Activated T-cell treated with anti-CD3 and anti-CD28 coated beads, Interleukin-2, amount 50 U/mL, for 24 hours (primary cell): ENCODE measurements at regions not wholly inside any gene's neighbourhood (a gene's known extent, or its start where the extent isn't known, plus 50 kb on each side); places are given as distances from the start of the nearest gene placed in this dataset.

Source experiments
- DNase-seq: peaks from one replicate; pipeline ENCODE4 v3.0.0-alpha.2; 2020
- H3K27ac Mint-ChIP-seq: 2 replicates; pipeline ENCODE4 v1.8.0; 2020; ENCODE audit warnings: mild to moderate bottlenecking, mixed read lengths
- H3K27me3 Mint-ChIP-seq: 2 replicates; pipeline ENCODE4 v1.8.0; 2020; ENCODE audit warnings: mixed read lengths
- H3K36me3 Mint-ChIP-seq: 2 replicates; pipeline ENCODE4 v1.8.0; 2020; ENCODE audit warnings: low read depth, mixed read lengths
- H3K4me1 Mint-ChIP-seq: 2 replicates; pipeline ENCODE4 v1.8.0; 2020; ENCODE audit warnings: low read depth, mixed read lengths
- H3K4me3 Mint-ChIP-seq: 2 replicates; pipeline ENCODE4 v1.8.0; 2020; ENCODE audit warnings: mild to moderate bottlenecking, moderate library complexity, mixed read lengths
- H3K9me3 Mint-ChIP-seq: 2 replicates; pipeline ENCODE4 v1.8.0; 2020; ENCODE audit warnings: mixed read lengths

DNA sequence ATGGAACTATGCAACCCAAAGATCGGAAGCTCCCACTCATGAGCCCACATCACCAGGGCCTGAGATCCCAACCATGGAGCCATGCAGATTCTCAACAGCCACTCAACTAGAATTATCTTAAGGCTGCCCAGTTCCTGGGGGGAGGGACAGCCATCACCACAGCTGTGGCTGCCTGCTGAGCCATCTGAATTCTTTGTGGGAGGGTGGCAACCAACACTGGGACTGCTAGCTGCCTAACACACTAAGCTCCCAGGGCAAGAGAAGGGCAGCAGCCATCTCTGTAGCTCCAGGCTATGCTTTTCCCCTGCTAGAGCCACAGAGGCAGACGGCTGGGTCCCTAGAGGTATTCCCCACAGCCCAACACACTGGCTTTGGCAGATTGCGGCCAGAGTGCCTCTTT lies 251.3 kb upstream of the GRAMD2B start:
- H3K36me3 Mint-ChIP-seq = no peaks in the 10 kb centered on the region
- no peaks in the 10 kb centered on the region for H3K4me1 Mint-ChIP-seq
- H3K4me3 Mint-ChIP-seq = no peak overlapping the region
- H3K27me3 Mint-ChIP-seq = no peaks in the 10 kb centered on the region
- no peak overlapping the region for H3K27ac Mint-ChIP-seq
- peaks cover 20% of the 10 kb centered on the region for H3K9me3 Mint-ChIP-seq
- no peak for DNase-seq

GRCh38 chr5:126172812-126173211 lies 250.4 kb upstream of the GRAMD2B start:
- Mint-ChIP-seq H3K4me1 (no peaks in the 10 kb centered on the region), H3K36me3 (no peaks in the 10 kb centered on the region), H3K27ac (no peak overlapping the region), H3K27me3 (no peaks in the 10 kb centered on the region), H3K9me3 (peaks cover 13% of the 10 kb centered on the region), H3K4me3 (no peak overlapping the region)
- no peak for DNase-seq

- no peaks in the 10 kb centered on the region for H3K36me3 Mint-ChIP-seq
- DNase-seq = no peak
- peaks cover 8% of the 10 kb centered on the region for H3K9me3 Mint-ChIP-seq
- no peak overlapping the region for H3K4me3 Mint-ChIP-seq
- no peak overlapping the region for H3K27ac Mint-ChIP-seq
- no peaks in the 10 kb centered on the region for H3K4me1 Mint-ChIP-seq
- no peaks in the 10 kb centered on the region for H3K27me3 Mint-ChIP-seq
These were observed 244.7 kb upstream of the GRAMD2B start for GRCh38 chr5:126178521-126178920.

GRCh38 chr5:126182971-126183695 lies 240.1 kb upstream of the GRAMD2B start:
- Mint-ChIP-seq H3K27me3 (no peaks in the 10 kb centered on the region), H3K9me3 (peaks cover 3% of the 10 kb centered on the region), H3K4me1 (no peaks in the 10 kb centered on the region), H3K4me3 (no peak overlapping the region), H3K36me3 (no peaks in the 10 kb centered on the region), H3K27ac (no peak overlapping the region)
- DNase-seq = no peak

DNA sequence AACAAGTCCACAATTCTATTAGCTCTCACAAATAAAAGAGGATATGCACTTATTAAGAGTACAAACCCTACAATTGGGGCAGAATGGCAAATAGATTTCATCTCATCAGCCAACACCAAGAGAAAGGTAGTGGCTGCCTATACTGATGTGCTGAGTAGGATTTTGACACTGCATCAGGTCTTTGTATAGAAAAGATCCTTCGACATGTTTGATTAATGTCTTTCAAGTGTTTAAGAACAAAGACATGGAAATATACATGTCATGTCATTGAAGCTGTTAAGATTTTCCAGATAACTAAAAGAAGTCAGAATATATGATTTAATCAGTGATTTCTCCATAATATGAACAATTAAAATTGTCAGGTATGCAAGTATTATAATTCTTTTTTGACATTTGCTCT lies 238.7 kb upstream of the GRAMD2B start:
- no peaks in the 10 kb centered on the region for H3K27me3 Mint-ChIP-seq
- H3K4me3 Mint-ChIP-seq = no peak overlapping the region
- H3K9me3 Mint-ChIP-seq = peaks cover 3% of the 10 kb centered on the region
- DNase-seq = no peak
- H3K27ac Mint-ChIP-seq = no peak overlapping the region
- no peaks in the 10 kb centered on the region for H3K36me3 Mint-ChIP-seq
- H3K4me1 Mint-ChIP-seq = no peaks in the 10 kb centered on the region

DNA sequence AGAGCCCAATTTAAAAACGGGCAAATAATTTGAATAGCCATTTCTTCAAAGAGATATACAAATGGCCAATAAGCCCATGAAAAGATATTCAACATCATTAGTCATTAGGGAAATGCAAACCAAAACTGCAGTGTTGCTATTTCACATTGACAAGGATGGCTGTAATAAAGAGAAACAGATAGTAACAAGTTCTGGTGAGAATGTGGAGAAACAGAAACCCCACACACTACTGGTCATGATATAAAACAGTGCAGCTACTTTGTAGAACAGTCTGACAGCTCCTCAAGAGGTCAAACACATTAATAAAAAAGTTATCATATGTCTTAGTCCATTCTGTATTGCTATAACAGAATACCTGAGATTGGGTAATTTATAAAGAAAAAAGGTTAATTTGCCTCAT lies 237.0 kb upstream of the GRAMD2B start:
- no peak overlapping the region for H3K4me3 Mint-ChIP-seq
- no peaks in the 10 kb centered on the region for H3K36me3 Mint-ChIP-seq
- H3K9me3 Mint-ChIP-seq = peaks cover 3% of the 10 kb centered on the region
- H3K27ac Mint-ChIP-seq = no peak overlapping the region
- no peaks in the 10 kb centered on the region for H3K27me3 Mint-ChIP-seq
- H3K4me1 Mint-ChIP-seq = no peaks in the 10 kb centered on the region
- no peak for DNase-seq

DNA sequence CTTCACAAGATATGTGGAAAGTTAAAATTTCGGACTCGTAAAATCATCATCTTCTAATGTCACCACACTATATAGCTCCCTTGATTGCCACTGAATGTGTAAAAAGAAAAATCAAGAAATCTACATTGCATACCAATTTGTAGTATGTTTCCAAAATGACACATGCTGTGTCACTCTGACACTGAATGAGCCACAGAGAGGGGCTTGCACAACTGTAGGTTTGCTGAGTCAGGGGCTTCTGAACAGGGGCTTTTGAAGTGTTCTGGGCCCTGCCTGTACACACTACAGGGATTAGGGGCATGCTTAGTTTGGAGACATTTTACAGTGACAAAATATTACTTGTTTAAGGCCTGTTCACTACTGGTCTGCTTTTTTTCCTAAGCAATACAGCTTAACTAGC lies 234.4 kb upstream of the GRAMD2B start:
- DNase-seq = no peak
- Mint-ChIP-seq H3K4me3 (no peak overlapping the region), H3K36me3 (no peaks in the 10 kb centered on the region), H3K9me3 (no peaks in the 10 kb centered on the region), H3K4me1 (no peaks in the 10 kb centered on the region), H3K27me3 (no peaks in the 10 kb centered on the region), H3K27ac (no peak overlapping the region)

DNA sequence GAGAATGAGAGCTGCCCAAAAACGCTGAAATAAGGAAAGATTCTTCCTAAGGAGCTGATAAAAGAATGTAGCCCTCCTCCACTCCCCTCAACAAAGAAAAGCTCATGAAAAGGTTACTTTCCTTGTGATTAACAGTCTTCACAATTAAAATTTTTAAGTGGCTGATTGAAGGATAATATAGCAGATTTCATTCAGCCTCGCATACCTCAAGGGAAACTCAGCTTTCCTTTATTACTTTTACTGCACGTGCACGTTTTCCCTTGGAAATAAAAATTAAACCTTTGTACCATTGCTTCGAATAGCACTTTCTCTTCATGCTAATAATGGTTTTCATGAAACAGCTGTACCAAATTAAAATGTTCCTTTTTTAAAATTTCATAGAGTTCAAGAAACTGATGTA lies 234.0 kb upstream of the GRAMD2B start:
- Mint-ChIP-seq H3K36me3 (no peaks in the 10 kb centered on the region), H3K27me3 (no peaks in the 10 kb centered on the region), H3K27ac (no peak overlapping the region), H3K4me3 (no peak overlapping the region), H3K9me3 (no peaks in the 10 kb centered on the region), H3K4me1 (no peaks in the 10 kb centered on the region)
- no peak for DNase-seq

- H3K4me1 Mint-ChIP-seq = no peaks in the 10 kb centered on the region
These were observed 233.3 kb upstream of the GRAMD2B start for GRCh38 chr5:126189862-126190261.

DNA sequence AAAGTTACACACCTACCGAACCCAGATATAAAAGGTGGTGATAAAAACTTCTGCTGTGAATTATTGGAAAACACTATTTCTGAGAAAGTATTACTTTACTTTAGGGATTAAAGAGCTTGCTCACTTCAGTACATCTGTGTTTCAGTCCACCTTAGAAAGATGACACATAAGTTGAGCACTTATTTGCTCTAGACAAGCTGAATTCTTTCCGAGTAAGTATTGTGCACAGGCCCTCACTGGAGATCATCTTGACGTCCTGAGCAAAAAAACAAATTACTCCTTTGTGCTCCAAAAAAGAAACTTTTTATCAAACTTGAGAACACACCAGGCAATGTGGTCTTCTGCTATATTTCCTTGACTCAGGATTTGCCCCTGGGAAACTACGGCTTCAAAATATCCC lies 231.0 kb upstream of the GRAMD2B start:
- H3K27me3 Mint-ChIP-seq = no peaks in the 10 kb centered on the region
- H3K9me3 Mint-ChIP-seq = no peaks in the 10 kb centered on the region
- H3K27ac Mint-ChIP-seq = no peak overlapping the region
- no peaks in the 10 kb centered on the region for H3K36me3 Mint-ChIP-seq
- DNase-seq = no peak
- no peaks in the 10 kb centered on the region for H3K4me1 Mint-ChIP-seq
- H3K4me3 Mint-ChIP-seq = no peak overlapping the region

More at GRCh38 chr5:126189862-126190261, 233.3 kb upstream of the GRAMD2B start:
- DNase-seq = no peak
- Mint-ChIP-seq H3K27me3 (no peaks in the 10 kb centered on the region), H3K36me3 (no peaks in the 10 kb centered on the region), H3K4me3 (no peak overlapping the region), H3K27ac (no peak overlapping the region), H3K9me3 (no peaks in the 10 kb centered on the region)

GRCh38 chr5:126195410-126196100 lies 227.7 kb upstream of the GRAMD2B start:
- no peaks in the 10 kb centered on the region for H3K27me3 Mint-ChIP-seq
- no peaks in the 10 kb centered on the region for H3K4me1 Mint-ChIP-seq
- no peaks in the 10 kb centered on the region for H3K9me3 Mint-ChIP-seq
- DNase-seq = no peak
- no peak overlapping the region for H3K27ac Mint-ChIP-seq
- H3K4me3 Mint-ChIP-seq = no peak overlapping the region
- no peaks in the 10 kb centered on the region for H3K36me3 Mint-ChIP-seq

- Mint-ChIP-seq H3K27ac (no peak overlapping the region), H3K4me1 (no peaks in the 10 kb centered on the region), H3K4me3 (no peak overlapping the region), H3K27me3 (no peaks in the 10 kb centered on the region), H3K9me3 (peaks cover 7% of the 10 kb centered on the region), H3K36me3 (no peaks in the 10 kb centered on the region)
- no peak for DNase-seq
These were observed 224.7 kb upstream of the GRAMD2B start for GRCh38 chr5:126198531-126198930.

DNA sequence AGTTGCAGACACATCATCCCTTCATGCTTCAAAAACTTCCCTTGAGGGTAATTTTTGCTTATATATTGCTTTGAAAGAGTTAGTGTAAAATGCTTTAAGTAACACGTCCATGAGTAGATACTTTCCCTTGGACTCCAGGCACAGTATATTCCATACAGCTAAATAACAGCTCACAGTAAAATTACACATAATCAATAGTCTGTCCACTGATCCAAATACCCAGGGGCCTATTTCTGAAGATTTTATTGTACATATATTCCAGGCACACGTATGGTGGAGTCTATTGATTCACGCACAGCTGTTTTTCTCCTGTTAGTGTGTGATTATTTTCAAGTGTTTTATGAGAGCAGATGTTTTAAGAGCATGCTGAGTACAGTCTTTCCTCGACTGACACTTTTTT lies 223.7 kb upstream of the GRAMD2B start:
- Mint-ChIP-seq H3K36me3 (no peaks in the 10 kb centered on the region), H3K4me3 (no peak overlapping the region), H3K27me3 (no peaks in the 10 kb centered on the region), H3K9me3 (peaks cover 7% of the 10 kb centered on the region), H3K27ac (no peak overlapping the region), H3K4me1 (no peaks in the 10 kb centered on the region)
- no peak for DNase-seq

DNA sequence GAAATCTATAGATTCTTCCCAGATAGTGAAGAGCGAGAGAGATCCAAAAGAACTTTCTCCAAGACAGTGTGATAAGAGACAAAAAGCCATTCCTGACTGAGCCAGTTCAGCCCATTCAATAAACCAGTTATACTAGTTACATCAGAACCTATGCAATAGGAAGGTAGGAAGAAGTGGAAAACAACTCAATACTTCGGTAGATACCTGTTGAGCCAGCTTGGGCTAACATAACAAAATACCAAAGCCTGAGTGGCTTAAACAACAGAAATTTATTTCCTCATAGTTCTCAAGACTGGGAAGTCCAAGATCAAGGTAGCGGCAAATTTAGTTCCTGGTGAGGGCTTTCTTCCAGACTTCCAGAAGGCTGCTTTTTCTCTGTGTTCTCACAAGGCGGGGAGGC lies 214.5 kb upstream of the GRAMD2B start:
- Mint-ChIP-seq H3K4me3 (no peak overlapping the region), H3K27ac (no peak overlapping the region), H3K4me1 (no peaks in the 10 kb centered on the region), H3K36me3 (no peaks in the 10 kb centered on the region), H3K27me3 (no peaks in the 10 kb centered on the region), H3K9me3 (peaks cover 6% of the 10 kb centered on the region)
- DNase-seq = no peak

DNA sequence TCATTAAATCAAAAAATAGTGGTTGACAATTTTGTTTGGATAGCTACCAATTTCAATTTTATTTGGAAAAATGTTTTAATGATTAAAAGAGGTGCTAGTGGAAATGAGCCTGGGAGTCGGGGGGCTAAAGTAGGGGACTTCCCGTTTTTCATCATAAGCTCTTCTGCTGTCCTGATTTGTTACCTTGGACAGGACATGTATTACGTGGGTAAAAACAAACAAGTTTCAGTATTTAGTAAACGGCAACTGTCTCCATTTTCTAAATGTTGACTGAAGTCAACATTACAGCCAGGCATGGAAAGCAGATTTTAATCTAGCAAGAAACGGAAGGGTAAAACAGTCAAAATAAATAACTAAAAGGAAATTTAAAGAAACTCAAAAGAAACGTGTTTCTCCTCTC lies 212.3 kb upstream of the GRAMD2B start:
- no peak overlapping the region for H3K27ac Mint-ChIP-seq
- H3K36me3 Mint-ChIP-seq = no peaks in the 10 kb centered on the region
- H3K4me3 Mint-ChIP-seq = no peak overlapping the region
- no peak for DNase-seq
- H3K27me3 Mint-ChIP-seq = no peaks in the 10 kb centered on the region
- H3K4me1 Mint-ChIP-seq = no peaks in the 10 kb centered on the region
- H3K9me3 Mint-ChIP-seq = peaks cover 2% of the 10 kb centered on the region
